ENCODE measurements at regions not wholly inside any gene's neighbourhood (a gene's known extent, or its start where the extent isn't known, plus 50 kb on each side); places are given as distances from the start of the nearest gene placed in this dataset.
"Not testable (repeated sequence)": the region's sequence is repeated elsewhere in the genome, so short reads cannot be mapped to it uniquely, and the experiment has no call there.

- DNase-seq (ENCODE audit: low spot score): no peak
Observed at GRCh38 chr6:3920321-3920720, 71.1 kb downstream of the FAM50B start.

- no peak for DNase-seq (ENCODE audit: low spot score)
Observed at GRCh38 chr6:3921663-3922062, 72.5 kb downstream of the FAM50B start.

GRCh38 chr6:3922619-3923018 is 73.4 kb downstream of the FAM50B start:
- not testable (repeated sequence) for DNase-seq (ENCODE audit: low spot score)

- DNase-seq (ENCODE audit: low spot score): not testable (repeated sequence)
Observed at GRCh38 chr6:3925223-3926149, 76.3 kb downstream of the FAM50B start.

GRCh38 chr6:3926150-3926482 is 76.9 kb downstream of the FAM50B start:
- DNase-seq (ENCODE audit: low spot score): no peak

- DNase-seq (ENCODE audit: low spot score): no peak
Observed at GRCh38 chr6:3928111-3928510, 78.9 kb downstream of the FAM50B start.

GRCh38 chr6:3929281-3929798 is 80.2 kb downstream of the FAM50B start:
- no peak for DNase-seq (ENCODE audit: low spot score)

GRCh38 chr6:3937438-3937837 is 88.3 kb downstream of the FAM50B start:
- DNase-seq (ENCODE audit: low spot score): no peak

- no peak for DNase-seq (ENCODE audit: low spot score)
Observed at GRCh38 chr6:3938715-3939367, 89.7 kb downstream of the FAM50B start.

GRCh38 chr6:3939368-3939958 is 90.3 kb downstream of the FAM50B start:
- no peak for DNase-seq (ENCODE audit: low spot score)

- no peak for DNase-seq (ENCODE audit: low spot score)
Observed at GRCh38 chr6:3939964-3940363, 90.8 kb downstream of the FAM50B start.

- no peak for DNase-seq (ENCODE audit: low spot score)
Observed at GRCh38 chr6:3940703-3941102, 91.5 kb downstream of the FAM50B start.

- no peak for DNase-seq (ENCODE audit: low spot score)
Observed at GRCh38 chr6:3943331-3943765, 94.2 kb downstream of the FAM50B start.

- DNase-seq (ENCODE audit: low spot score): no peak
Observed at GRCh38 chr6:3944246-3944645, 95.1 kb downstream of the FAM50B start.

GRCh38 chr6:3946778-3947177 is 97.6 kb downstream of the FAM50B start:
- no peak for DNase-seq (ENCODE audit: low spot score)

- DNase-seq (ENCODE audit: low spot score): no peak
Observed at GRCh38 chr6:3948866-3949265, 99.7 kb downstream of the FAM50B start.

- no peak for DNase-seq (ENCODE audit: low spot score)
Observed at GRCh38 chr6:3949521-3949920, 100.3 kb downstream of the FAM50B start.

- no peak for DNase-seq (ENCODE audit: low spot score)
Observed at GRCh38 chr6:3956054-3956453, 106.9 kb downstream of the FAM50B start.

- DNase-seq (ENCODE audit: low spot score): no peak
Observed at GRCh38 chr6:3957321-3957720, 108.1 kb downstream of the FAM50B start.

- DNase-seq (ENCODE audit: low spot score): no peak
Observed at GRCh38 chr6:3958255-3958654, 109.1 kb downstream of the FAM50B start.

GRCh38 chr6:3959385-3959784 is 110.2 kb downstream of the FAM50B start:
- DNase-seq (ENCODE audit: low spot score): no peak

- DNase-seq (ENCODE audit: low spot score): no peak
Observed at GRCh38 chr6:3960754-3961361, 111.7 kb downstream of the FAM50B start.

Measured in HT-29 (cell line).